H9 (cell line): ENCODE measurements at regions not wholly inside any gene's neighbourhood (a gene's known extent, or its start where the extent isn't known, plus 50 kb on each side); places are given as distances from the start of the nearest gene placed in this dataset.

ENCODE experiments used
- DNase-seq: peaks from one replicate; pipeline ENCODE4 v3.0.0-alpha.2; 2017
- H2AFZ ChIP-seq: one replicate; pipeline ENCODE4 v1.6.1; 2013; ENCODE audit warnings: mild to moderate bottlenecking, low read length, control low read depth, moderate library complexity
- H2AK5ac ChIP-seq: 2 replicates; pipeline ENCODE4 v1.6.1; 2013; ENCODE audit warnings: low read length, control low read depth, mixed read lengths; ENCODE audit not compliant: insufficient read length
- H2BK120ac ChIP-seq: one replicate; pipeline ENCODE4 v1.6.1; 2013; ENCODE audit warnings: low read depth, mild to moderate bottlenecking, low read length, control low read depth, inconsistent platforms; ENCODE audit not compliant: poor library complexity, severe bottlenecking
- H2BK12ac ChIP-seq: 2 replicates; pipeline ENCODE4 v1.6.1; 2013; ENCODE audit warnings: low read length, control low read depth, mixed read lengths, low read depth; ENCODE audit not compliant: insufficient read length
- H2BK15ac ChIP-seq: 2 replicates; pipeline ENCODE4 v1.6.1; 2013; ENCODE audit warnings: low read depth, low read length, control low read depth
- H2BK20ac ChIP-seq: one replicate; pipeline ENCODE4 v1.6.1; 2013; ENCODE audit warnings: low read depth, mild to moderate bottlenecking, low read length, control low read depth, inconsistent platforms; ENCODE audit not compliant: poor library complexity, severe bottlenecking
- H2BK5ac ChIP-seq: 2 replicates; pipeline ENCODE4 v1.6.1; 2013; ENCODE audit warnings: low read length, control low read depth, mixed read lengths; ENCODE audit not compliant: insufficient read length
- H3K14ac ChIP-seq: 2 replicates; pipeline ENCODE4 v1.6.1; 2013; ENCODE audit warnings: low read length, control low read depth; ENCODE audit not compliant: insufficient read depth
- H3K18ac ChIP-seq: 2 replicates; pipeline ENCODE4 v1.6.1; 2013; ENCODE audit warnings: low read depth, mild to moderate bottlenecking, mixed read lengths, low read length, control low read depth; ENCODE audit not compliant: insufficient read length
- H3K23ac ChIP-seq: 2 replicates; pipeline ENCODE4 v1.6.1; 2013; ENCODE audit warnings: low read length, control low read depth, mixed read lengths, low read depth; ENCODE audit not compliant: insufficient read length
- H3K23me2 ChIP-seq: 2 replicates; pipeline ENCODE4 v1.6.1; 2013; ENCODE audit warnings: low read depth, mild to moderate bottlenecking, mixed read lengths, low read length, control low read depth; ENCODE audit not compliant: insufficient read length, poor library complexity, severe bottlenecking
- H3K27ac ChIP-seq: 2 replicates; pipeline ENCODE4 v1.5.1; 2013; ENCODE audit warnings: low read length, control low read depth, mixed read lengths, low read depth; ENCODE audit not compliant: insufficient read length
- H3K27me3 ChIP-seq: 2 replicates; pipeline ENCODE4 v1.6.1; 2013; ENCODE audit warnings: low read length, control low read depth, inconsistent platforms; ENCODE audit not compliant: insufficient read depth
- H3K4ac ChIP-seq: 2 replicates; pipeline ENCODE4 v1.6.1; 2013; ENCODE audit warnings: low read depth, mild to moderate bottlenecking, control low read depth, inconsistent platforms, low read length, moderate library complexity
- H3K4me1 ChIP-seq: 2 replicates; pipeline ENCODE4 v1.6.1; 2013; ENCODE audit warnings: low read length, control low read depth, inconsistent platforms; ENCODE audit not compliant: insufficient read depth
- H3K4me2 ChIP-seq: 2 replicates; pipeline ENCODE4 v1.6.1; 2013; ENCODE audit warnings: low read length, control low read depth, mixed read lengths; ENCODE audit not compliant: insufficient read length, insufficient read depth
- H3K56ac ChIP-seq: 2 replicates; pipeline ENCODE4 v1.6.1; 2013; ENCODE audit warnings: low read depth, mild to moderate bottlenecking, mixed read lengths, low read length, control low read depth; ENCODE audit not compliant: insufficient read length
- H3K79me1 ChIP-seq: 2 replicates; pipeline ENCODE4 v1.6.1; 2013; ENCODE audit warnings: low read depth, mild to moderate bottlenecking, moderate library complexity, low read length, control low read depth, inconsistent platforms; ENCODE audit not compliant: insufficient read depth, poor library complexity, severe bottlenecking
- H3K79me2 ChIP-seq: 2 replicates; pipeline ENCODE4 v1.6.1; 2013; ENCODE audit warnings: low read length, control low read depth, inconsistent platforms; ENCODE audit not compliant: insufficient read depth
- H3K9ac ChIP-seq: 2 replicates; pipeline ENCODE4 v1.6.1; 2013; ENCODE audit warnings: low read length, control low read depth, mixed read lengths; ENCODE audit not compliant: insufficient read length; ENCODE audit errors: extremely low read depth
- H3K9me3 ChIP-seq: one replicate; pipeline ENCODE4 v1.6.1; 2013; ENCODE audit warnings: low read depth, low read length, inconsistent platforms; ENCODE audit not compliant: control insufficient read depth
- H3T11ph ChIP-seq: one replicate; pipeline ENCODE4 v1.6.1; 2013; ENCODE audit warnings: mild to moderate bottlenecking, low read length, control low read depth, inconsistent platforms
- H4K20me1 ChIP-seq: one replicate; pipeline ENCODE4 v1.6.1; 2013; ENCODE audit not compliant: control insufficient read depth, insufficient read length, insufficient read depth
- H4K5ac ChIP-seq: 2 replicates; pipeline ENCODE4 v1.6.1; 2013; ENCODE audit warnings: low read depth, mild to moderate bottlenecking, mixed read lengths, low read length, control low read depth; ENCODE audit not compliant: insufficient read length
- H4K8ac ChIP-seq: replicated peaks from 2 replicates; pipeline ENCODE4 v1.6.1; 2013; ENCODE audit warnings: low read length, control low read depth, mixed read lengths, low read depth; ENCODE audit not compliant: insufficient read length
- H4K91ac ChIP-seq: 2 replicates; pipeline ENCODE4 v1.6.1; 2013; ENCODE audit warnings: low read depth, mild to moderate bottlenecking, moderate library complexity, mixed read lengths, low read length, control low read depth; ENCODE audit not compliant: insufficient read length
- H3K27ac Mint-ChIP-seq, 3 experiments: 2 replicates in 2 of 3; 3 replicates in 1 of 3; pipeline ENCODE4 v1.8.0; 2020 to 2021; ENCODE audit warnings: mixed read lengths in 3 of 3, mild to moderate bottlenecking in 1 of 3, moderate library complexity in 1 of 3
- H3K27me3 Mint-ChIP-seq: 2 replicates; pipeline ENCODE4 v1.8.0; 2021; ENCODE audit warnings: low read depth, mild to moderate bottlenecking, moderate library complexity, mixed read lengths
- H3K36me3 Mint-ChIP-seq, 3 experiments: 2 replicates in 2 of 3; 3 replicates in 1 of 3; pipeline ENCODE4 v1.8.0; 2020 to 2021; ENCODE audit warnings: low read depth in 3 of 3, mixed read lengths in 3 of 3; ENCODE audit not compliant: insufficient read depth in 1 of 3
- H3K4me1 Mint-ChIP-seq, 2 experiments: 2 replicates each; pipeline ENCODE4 v1.8.0; 2020; ENCODE audit warnings: mixed read lengths in 2 of 2
- H3K4me3 Mint-ChIP-seq, 2 experiments: 2 replicates in 1 of 2; 3 replicates in 1 of 2; pipeline ENCODE4 v1.8.0; 2020 to 2021; ENCODE audit warnings: mild to moderate bottlenecking in 2 of 2, mixed read lengths in 2 of 2, moderate library complexity in 1 of 2
- H3K9me3 Mint-ChIP-seq, 2 experiments: 2 replicates in 1 of 2; 3 replicates in 1 of 2; pipeline ENCODE4 v1.8.0; 2020; ENCODE audit warnings: mild to moderate bottlenecking in 2 of 2, mixed read lengths in 2 of 2, moderate library complexity in 1 of 2
- WGBS: extraction: QIAGEN DNeasy Blood & Tissue Kit; methylation state at CpG from one replicate; pipeline ENCODE4 v1.1.7; 2013; ENCODE audit warnings: missing lambda C conversion rate, low lambda C conversion rate, mixed read lengths; ENCODE audit not compliant: insufficient read length; ENCODE audit errors: extremely low coverage; 5-methylcytosine and 5-hydroxymethylcytosine counted together
- TF ChIP-seq, protein P1 (sequence below): fragments of 200-600 bp; sonication (generic); conservative IDR thresholded peaks from 3 replicates; pipeline ENCODE4 v1.8.0; 2021; ENCODE audit warnings: antibody characterized with exemption, mild to moderate bottlenecking

DNA sequence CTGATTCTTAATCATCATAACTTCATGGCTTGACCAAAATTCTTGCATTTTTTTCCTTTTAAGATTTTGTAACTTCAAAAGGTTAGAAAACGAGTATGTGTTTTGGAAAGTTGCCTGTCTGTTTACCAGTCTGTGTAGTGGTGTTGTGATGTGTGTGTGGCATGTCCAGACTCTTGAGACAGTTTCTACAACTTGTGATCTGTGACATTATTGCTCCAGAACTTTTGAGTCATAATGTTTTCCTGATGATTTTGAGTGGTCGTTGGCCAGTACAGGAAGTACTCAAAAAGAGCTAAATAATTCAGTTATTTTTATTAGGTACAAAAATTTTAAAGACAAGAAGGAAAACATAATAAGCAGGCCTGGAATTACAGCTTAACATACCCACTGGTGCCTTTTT is 229.0 kb upstream of the C2CD4B start:
- Histone ChIP-seq H3K9me3 (peaks cover 7% of the 10 kb centered on the region), H2BK20ac (no peak overlapping the region), H2BK5ac (no peak overlapping the region), H3T11ph (no peak overlapping the region), H4K91ac (no peak overlapping the region), H3K79me2 (no peaks in the 10 kb centered on the region), H3K23ac (no peak overlapping the region), H4K20me1 (no peaks in the 10 kb centered on the region), H3K14ac (no peak overlapping the region), H2AK5ac (no peak overlapping the region), H4K8ac (no peak overlapping the region), H3K18ac (no peak overlapping the region), H3K4me2 (no peak overlapping the region), H2BK120ac (no peak overlapping the region), H3K27me3 (no peaks in the 10 kb centered on the region; the same call in 1 of the 2 replicates), H2BK15ac (no peak overlapping the region), H3K56ac (no peak overlapping the region), H3K4me1 (no peaks in the 10 kb centered on the region), H3K79me1 (no peaks in the 10 kb centered on the region), H3K23me2 (peaks cover 16% of the 10 kb centered on the region), H3K27ac (no peak overlapping the region), H3K9ac (no peak overlapping the region), H2BK12ac (no peak overlapping the region), H3K4ac (no peak overlapping the region), H2AFZ (no peak overlapping the region), H4K5ac (no peak overlapping the region)
- Mint-ChIP-seq H3K27me3 (peaks cover 17% of the 10 kb centered on the region), H3K36me3 (peaks cover 8 to 12% (median 10%) of the 10 kb centered on the region in 3 experiments), H3K4me1 (peaks cover 12 to 17% of the 10 kb centered on the region in 2 experiments), H3K27ac (no peak overlapping the region), H3K9me3 (peaks cover 10 to 12% of the 10 kb centered on the region in 2 experiments), H3K4me3 (no peak overlapping the region)
- DNase-seq = no peak
- TF ChIP-seq, protein P1, sequence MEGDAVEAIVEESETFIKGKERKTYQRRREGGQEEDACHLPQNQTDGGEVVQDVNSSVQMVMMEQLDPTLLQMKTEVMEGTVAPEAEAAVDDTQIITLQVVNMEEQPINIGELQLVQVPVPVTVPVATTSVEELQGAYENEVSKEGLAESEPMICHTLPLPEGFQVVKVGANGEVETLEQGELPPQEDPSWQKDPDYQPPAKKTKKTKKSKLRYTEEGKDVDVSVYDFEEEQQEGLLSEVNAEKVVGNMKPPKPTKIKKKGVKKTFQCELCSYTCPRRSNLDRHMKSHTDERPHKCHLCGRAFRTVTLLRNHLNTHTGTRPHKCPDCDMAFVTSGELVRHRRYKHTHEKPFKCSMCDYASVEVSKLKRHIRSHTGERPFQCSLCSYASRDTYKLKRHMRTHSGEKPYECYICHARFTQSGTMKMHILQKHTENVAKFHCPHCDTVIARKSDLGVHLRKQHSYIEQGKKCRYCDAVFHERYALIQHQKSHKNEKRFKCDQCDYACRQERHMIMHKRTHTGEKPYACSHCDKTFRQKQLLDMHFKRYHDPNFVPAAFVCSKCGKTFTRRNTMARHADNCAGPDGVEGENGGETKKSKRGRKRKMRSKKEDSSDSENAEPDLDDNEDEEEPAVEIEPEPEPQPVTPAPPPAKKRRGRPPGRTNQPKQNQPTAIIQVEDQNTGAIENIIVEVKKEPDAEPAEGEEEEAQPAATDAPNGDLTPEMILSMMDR = no peak
- WGBS = no CpG with 5 or more reads among the region's 2 CpGs
